ENCODE measurements at regions not wholly inside any gene's neighbourhood (a gene's known extent, or its start where the extent isn't known, plus 50 kb on each side); places are given as distances from the start of the nearest gene placed in this dataset.

DNA sequence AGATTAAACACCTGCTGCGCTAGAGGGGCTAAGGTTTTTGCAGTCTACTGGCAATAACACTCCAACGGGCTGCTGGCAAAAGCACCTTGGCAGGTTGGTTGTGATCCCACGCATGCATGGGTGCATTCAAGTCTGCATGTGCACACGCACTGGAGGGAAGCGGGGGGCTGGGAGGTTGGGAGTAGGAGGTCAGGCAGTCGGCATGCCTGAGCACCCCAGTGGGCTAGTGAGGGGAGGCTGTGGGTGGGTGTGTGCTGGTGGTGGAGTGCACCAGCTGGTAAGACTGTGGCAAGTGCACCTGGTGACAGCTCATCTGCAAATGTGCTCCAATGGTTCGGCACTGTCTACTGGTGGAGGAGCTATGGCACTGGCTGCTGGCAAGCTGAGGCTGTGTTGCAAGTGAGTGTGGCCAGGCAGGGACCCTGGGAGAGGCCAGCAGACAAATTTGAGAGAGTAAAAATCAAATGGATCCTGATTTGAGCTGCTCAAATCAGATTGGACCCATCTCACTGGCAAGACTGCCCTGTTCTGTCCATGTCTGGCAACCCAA, 460.6 kb upstream of the DSEL start:
- no peaks in the 10 kb centered on the region for H3K4me1 Mint-ChIP-seq
- no peak for DNase-seq
- no peaks in the 10 kb centered on the region for H3K9me3 Mint-ChIP-seq
- no peaks in the 10 kb centered on the region for H3K36me3 Mint-ChIP-seq
- no peak overlapping the region for H3K4me3 Mint-ChIP-seq
- H3K27me3 Mint-ChIP-seq = no peaks in the 10 kb centered on the region
- no peak overlapping the region for H3K27ac Mint-ChIP-seq

DNA sequence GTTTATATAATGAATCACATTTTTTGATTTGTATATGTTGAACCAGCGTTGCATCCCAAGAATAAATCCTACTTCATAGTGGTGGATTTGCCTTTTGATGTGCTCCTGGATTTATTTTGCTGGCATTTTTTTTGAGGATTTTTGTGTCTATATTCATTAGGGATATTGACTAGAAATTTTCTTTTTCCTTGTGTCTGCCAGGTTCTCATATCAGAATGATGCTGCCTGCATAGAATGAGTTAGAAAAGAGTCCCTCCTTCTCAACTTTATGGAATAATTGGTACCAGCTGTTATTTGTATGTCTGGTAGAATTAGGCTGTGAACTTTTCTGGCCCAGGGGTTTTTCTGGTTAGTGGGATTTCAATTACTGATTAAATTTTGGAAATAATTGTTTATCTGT, 457.4 kb upstream of the DSEL start:
- H3K27me3 Mint-ChIP-seq = no peaks in the 10 kb centered on the region
- no peak overlapping the region for H3K4me3 Mint-ChIP-seq
- no peaks in the 10 kb centered on the region for H3K36me3 Mint-ChIP-seq
- H3K9me3 Mint-ChIP-seq = no peaks in the 10 kb centered on the region
- no peaks in the 10 kb centered on the region for H3K4me1 Mint-ChIP-seq
- no peak for DNase-seq
- H3K27ac Mint-ChIP-seq = no peak overlapping the region

DNA sequence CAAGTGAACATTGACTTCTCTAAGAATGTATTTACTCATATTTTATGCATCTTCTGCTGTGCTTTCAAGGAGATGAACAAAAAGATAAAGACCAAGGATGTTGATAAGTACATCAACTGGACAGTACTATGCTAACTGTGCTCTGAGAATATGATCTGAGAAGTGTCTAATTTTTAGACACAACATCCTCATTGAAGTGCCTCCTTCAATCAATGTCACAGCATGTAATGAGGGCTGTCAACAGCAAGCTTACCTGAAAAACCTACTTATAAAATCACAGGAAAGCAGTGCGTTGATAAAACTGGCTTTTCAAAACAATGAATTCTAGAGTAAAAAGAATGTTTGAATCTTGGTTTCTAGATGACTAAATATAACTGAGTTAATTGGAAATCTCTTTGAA, 452.9 kb upstream of the DSEL start:
- no peak for DNase-seq
- no peak overlapping the region for H3K27ac Mint-ChIP-seq
- H3K4me1 Mint-ChIP-seq = no peaks in the 10 kb centered on the region
- no peaks in the 10 kb centered on the region for H3K36me3 Mint-ChIP-seq
- no peak overlapping the region for H3K4me3 Mint-ChIP-seq
- no peaks in the 10 kb centered on the region for H3K9me3 Mint-ChIP-seq
- no peaks in the 10 kb centered on the region for H3K27me3 Mint-ChIP-seq

DNA sequence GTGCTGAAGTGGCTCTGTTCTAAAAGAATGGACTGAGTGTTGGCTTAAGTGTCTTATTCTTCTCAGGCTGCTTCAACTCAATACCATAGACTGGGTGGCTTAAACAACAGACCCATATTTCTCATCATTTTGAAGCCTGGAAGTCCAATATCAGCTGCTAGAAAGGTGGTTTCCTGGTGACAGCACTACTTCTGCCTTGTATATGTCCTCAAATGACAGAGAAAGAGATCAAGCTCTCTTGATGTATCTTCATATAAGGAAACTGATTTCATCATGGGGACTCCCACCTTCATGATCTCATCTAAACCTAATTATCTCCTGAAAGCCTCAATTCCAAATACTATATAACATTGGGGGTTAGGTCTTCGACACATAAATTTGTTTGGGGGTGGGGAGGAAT, 449.7 kb upstream of the DSEL start:
- DNase-seq = no peak
- no peaks in the 10 kb centered on the region for H3K27me3 Mint-ChIP-seq
- no peaks in the 10 kb centered on the region for H3K9me3 Mint-ChIP-seq
- no peak overlapping the region for H3K27ac Mint-ChIP-seq
- H3K36me3 Mint-ChIP-seq = no peaks in the 10 kb centered on the region
- no peak overlapping the region for H3K4me3 Mint-ChIP-seq
- no peaks in the 10 kb centered on the region for H3K4me1 Mint-ChIP-seq

DNA sequence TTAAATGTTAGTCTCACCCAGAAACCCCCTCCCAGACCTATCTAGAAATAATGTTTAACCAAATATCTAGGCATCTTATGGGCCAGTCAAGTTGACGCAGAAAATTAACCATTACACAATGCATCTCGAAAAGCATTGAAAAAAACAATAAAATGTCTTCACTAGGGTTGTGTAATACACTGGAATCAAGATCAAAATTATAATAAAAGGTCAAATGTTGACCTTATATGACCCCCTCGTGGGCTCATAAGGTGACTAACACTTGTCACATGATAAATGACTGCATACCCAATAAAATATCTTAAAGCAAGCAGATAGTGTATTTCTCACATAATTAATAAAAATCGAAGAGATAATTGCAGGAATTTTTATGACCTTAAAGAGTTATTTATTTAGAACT, 447.9 kb upstream of the DSEL start:
- Mint-ChIP-seq H3K4me1 (no peaks in the 10 kb centered on the region), H3K36me3 (no peaks in the 10 kb centered on the region), H3K4me3 (no peak overlapping the region), H3K27ac (no peak overlapping the region), H3K27me3 (no peaks in the 10 kb centered on the region), H3K9me3 (no peaks in the 10 kb centered on the region)
- DNase-seq = no peak

DNA sequence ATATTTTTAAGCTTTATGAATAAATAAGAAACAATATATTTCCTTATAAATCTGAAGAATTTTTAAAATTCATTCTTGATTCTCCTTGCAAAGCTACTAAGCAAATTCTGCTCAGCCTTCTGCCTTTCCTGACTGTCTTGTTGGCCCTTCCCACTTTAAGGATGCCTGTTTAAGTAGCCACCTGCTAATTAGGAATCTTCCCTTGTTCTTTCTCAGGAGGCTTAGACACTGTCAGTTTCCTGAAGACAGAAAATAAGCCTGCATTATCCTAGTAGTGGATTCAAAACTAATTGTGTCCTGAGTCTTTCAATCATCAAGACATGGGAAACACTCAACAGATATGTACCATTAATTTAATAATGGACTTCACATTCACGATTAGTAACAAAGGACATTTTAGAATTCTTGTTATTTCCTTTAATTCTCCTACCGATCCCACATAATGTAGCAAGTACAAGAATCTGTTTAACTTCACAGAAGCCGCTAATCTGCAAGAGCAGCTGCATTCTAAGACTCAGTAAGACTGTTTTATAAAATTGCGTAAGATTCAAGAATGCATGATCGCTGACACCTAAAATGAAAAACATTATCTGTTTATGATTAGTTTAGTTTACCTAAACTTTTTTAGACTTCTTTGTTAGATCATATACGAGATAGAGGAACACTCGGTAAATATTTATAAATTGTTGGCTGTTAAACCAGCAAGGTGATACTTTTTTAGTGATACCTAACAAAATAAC, 445.4 kb upstream of the DSEL start:
- Mint-ChIP-seq H3K27me3 (no peaks in the 10 kb centered on the region), H3K27ac (no peak overlapping the region), H3K36me3 (no peaks in the 10 kb centered on the region), H3K4me3 (no peak overlapping the region), H3K9me3 (no peaks in the 10 kb centered on the region), H3K4me1 (no peaks in the 10 kb centered on the region)
- DNase-seq = no peak

DNA sequence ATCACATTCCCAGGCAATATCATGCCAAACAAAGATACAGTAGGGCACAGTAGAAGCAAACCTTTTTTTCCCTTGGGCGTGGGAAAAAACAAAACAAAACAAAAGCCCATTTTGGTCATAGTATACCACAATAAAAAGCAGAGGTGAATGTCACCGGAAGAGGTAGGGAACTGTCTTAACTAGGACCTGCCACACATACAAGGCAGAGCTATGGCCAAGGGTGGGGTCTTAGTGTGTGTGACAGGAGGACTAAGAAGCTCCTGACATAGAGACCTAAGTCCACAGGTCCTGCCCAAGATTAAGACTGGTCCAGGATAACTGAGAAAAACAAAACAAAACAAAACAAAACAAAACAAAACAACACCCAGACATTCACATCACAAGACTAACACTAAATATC, 441.2 kb upstream of the DSEL start:
- Mint-ChIP-seq H3K27me3 (peaks cover 7% of the 10 kb centered on the region), H3K27ac (no peak overlapping the region), H3K36me3 (no peaks in the 10 kb centered on the region), H3K4me3 (no peak overlapping the region), H3K9me3 (no peaks in the 10 kb centered on the region), H3K4me1 (no peaks in the 10 kb centered on the region)
- DNase-seq = no peak

DNA sequence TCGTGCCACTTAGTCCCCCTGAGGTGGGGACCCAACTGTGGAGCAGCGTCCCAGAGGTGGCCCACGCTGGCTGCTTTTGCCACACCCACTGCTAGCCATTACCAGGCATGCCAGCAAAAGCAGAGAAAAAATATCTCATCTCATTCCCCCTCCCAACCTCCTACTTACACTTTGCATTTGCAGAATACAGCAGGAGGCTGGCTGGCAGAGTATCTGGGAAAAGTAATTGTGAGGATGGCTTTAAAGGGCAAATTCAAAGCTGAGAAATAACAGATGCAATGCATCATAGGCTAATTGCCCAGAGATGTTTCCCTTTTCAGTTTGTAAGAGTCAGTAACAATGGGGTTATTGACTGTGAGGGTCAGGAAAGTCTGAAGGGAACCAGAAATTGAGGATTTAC, 438.1 kb upstream of the DSEL start:
- Mint-ChIP-seq H3K4me1 (no peaks in the 10 kb centered on the region), H3K4me3 (no peak overlapping the region), H3K27me3 (peaks cover 11% of the 10 kb centered on the region)

DNA sequence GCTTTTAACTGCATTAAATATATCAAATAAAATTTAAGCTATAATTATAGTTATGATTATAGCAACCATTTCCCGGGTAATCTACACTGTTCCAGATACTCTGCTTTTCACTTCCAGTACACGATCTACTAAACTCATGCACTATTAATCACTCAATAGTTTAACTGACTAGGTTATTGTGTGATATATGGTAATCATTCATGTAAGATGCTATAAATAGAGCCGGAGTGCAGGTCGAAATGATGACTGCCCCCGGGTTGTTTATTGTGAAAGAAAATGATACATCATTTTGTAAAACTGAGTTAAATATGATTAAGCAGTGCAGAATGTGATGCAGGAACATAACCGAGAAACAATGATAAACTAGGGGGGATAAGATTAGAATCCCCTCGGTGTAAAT, 434.6 kb upstream of the DSEL start:
- Mint-ChIP-seq H3K4me1 (no peaks in the 10 kb centered on the region), H3K9me3 (no peaks in the 10 kb centered on the region), H3K27ac (no peak overlapping the region), H3K36me3 (no peaks in the 10 kb centered on the region), H3K27me3 (peaks cover 11% of the 10 kb centered on the region), H3K4me3 (no peak overlapping the region)
- DNase-seq = no peak

More for the DNA sequence above, 438.1 kb upstream of the DSEL start:
- DNase-seq = no peak
- H3K27ac Mint-ChIP-seq = no peak overlapping the region
- H3K36me3 Mint-ChIP-seq = no peaks in the 10 kb centered on the region
- no peaks in the 10 kb centered on the region for H3K9me3 Mint-ChIP-seq

DNA sequence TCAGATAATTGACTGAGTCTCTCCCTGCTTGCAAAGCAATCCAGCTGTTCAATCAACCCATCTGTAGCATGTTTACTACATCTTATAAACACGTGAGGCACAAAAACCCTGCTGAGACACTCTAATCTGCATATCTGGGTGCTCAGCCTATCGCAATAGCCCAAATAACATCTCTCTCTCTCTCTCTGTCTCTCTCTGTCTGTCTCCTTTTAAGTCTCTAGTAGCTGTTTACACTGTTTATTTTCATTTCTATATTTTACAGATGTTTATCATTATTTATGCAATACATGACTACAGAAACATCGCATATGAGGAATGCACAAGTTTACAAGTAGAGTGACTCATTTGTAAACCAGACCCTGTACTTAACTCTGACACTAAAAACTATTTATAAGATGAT, 422.1 kb upstream of the DSEL start:
- Mint-ChIP-seq H3K27me3 (peaks cover 11% of the 10 kb centered on the region), H3K4me1 (no peaks in the 10 kb centered on the region), H3K36me3 (no peaks in the 10 kb centered on the region), H3K4me3 (no peak overlapping the region), H3K27ac (no peak overlapping the region), H3K9me3 (no peaks in the 10 kb centered on the region)
- no peak for DNase-seq

DNA sequence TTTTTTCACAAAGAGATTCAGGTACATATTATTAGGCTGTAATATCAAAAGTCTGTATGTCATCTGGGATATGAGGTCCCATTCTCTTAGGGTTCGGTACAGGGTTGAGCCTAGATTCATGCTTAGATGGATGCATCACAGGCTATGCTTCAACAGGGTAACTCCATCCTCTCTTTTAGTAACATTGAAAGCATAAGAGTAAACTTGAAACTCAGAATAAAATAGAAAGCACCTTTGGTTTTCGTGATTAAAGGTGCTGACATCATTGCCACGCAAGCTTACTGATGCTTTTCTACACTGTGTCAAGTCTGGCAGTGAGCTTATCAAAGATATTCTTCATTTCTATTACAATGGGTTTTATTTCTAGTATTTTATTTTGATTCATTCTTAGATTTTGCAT, 419.1 kb upstream of the DSEL start:
- H3K4me3 Mint-ChIP-seq = no peak overlapping the region
- no peak for DNase-seq
- no peaks in the 10 kb centered on the region for H3K36me3 Mint-ChIP-seq
- no peaks in the 10 kb centered on the region for H3K9me3 Mint-ChIP-seq
- H3K27ac Mint-ChIP-seq = no peak overlapping the region
- peaks cover 5% of the 10 kb centered on the region for H3K27me3 Mint-ChIP-seq
- H3K4me1 Mint-ChIP-seq = no peaks in the 10 kb centered on the region

DNA sequence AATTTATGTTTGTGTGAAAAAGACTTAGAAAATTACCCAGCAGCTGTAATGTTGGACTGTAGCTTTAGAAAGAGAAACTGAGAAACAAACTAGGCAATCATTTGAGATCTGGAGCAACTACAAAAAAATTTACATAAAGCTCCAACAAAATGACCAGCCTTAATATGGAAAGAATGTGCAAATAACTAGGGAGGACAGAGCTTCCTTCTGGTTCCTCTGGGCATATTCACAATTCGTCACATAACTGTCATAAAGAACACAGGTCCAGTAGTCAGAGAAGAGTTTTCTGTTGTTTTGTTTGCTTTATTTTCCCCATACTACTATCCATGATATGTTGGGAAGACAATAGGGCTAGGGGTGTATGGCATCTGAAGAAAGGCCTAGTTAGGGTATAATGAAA, 416.8 kb upstream of the DSEL start:
- H3K36me3 Mint-ChIP-seq = no peaks in the 10 kb centered on the region
- H3K27ac Mint-ChIP-seq = no peak overlapping the region
- no peaks in the 10 kb centered on the region for H3K9me3 Mint-ChIP-seq
- no peak overlapping the region for H3K4me3 Mint-ChIP-seq
- peaks cover 5% of the 10 kb centered on the region for H3K27me3 Mint-ChIP-seq
- DNase-seq = no peak
- H3K4me1 Mint-ChIP-seq = no peaks in the 10 kb centered on the region

DNA sequence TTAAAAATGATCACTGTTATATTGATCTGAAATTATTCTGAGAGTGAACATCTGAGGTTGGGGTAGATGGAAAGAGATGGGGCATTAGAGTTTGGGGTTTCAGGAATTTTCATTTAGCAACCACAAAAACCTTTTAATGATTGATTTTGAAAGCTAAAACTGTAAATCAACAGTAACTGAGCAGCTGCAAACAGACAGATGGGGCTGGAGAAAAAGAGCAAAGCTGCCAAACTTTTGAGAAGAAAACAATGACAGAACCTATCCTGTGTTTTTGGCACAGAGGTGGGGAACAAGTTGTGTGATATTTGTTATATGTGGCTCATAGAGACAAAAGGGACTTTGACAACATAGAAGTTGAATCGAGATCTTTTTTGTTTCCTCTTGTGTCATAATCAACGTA, 415.8 kb upstream of the DSEL start:
- no peaks in the 10 kb centered on the region for H3K9me3 Mint-ChIP-seq
- H3K27me3 Mint-ChIP-seq = peaks cover 5% of the 10 kb centered on the region
- no peaks in the 10 kb centered on the region for H3K36me3 Mint-ChIP-seq

DNA sequence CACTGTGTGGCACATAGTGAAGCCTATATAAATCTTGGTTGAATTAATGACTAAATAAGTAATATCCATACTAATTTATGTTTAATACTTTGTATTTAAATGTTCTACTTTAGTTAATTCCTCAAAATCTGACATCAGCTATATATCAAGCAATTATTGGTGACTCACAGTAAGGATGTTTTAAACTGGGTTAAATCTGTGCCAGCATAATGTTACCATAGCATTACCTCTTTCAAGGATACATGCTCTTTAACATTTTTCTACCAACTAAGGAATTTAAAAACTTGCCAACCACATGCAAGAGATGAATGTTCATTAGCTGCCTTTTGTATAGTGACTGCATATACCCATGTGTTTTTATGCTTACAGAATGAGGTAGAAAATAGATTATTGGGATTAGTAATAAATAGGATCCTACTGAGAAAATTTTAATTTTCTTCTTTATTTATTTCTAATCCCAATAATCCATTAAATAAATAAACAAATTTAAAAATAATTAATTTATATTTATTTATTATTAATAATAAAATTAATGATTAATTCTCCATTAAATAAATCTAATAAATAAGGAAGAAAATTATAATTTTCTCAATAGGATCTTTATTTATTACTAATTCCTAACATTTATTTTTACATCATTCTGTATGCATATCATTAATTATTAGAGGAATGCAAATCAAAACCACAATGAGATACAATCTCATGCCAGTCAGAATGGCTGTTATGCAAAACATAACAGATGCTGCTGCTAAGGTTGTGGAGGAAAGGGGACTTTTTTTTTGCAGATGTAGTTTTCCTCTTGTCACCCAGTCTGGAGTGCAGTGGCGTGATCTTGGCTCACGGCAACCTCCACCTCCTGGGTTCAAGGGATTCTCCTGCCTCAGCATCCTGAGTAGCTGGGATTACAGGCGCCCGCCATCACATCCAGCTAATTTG, 410.7 kb upstream of the DSEL start:
- H3K27ac Mint-ChIP-seq = no peak overlapping the region
- H3K4me1 Mint-ChIP-seq = no peaks in the 10 kb centered on the region
- no peaks in the 10 kb centered on the region for H3K9me3 Mint-ChIP-seq
- H3K4me3 Mint-ChIP-seq = no peak overlapping the region
- DNase-seq = no peak
- no peaks in the 10 kb centered on the region for H3K36me3 Mint-ChIP-seq
- H3K27me3 Mint-ChIP-seq = no peaks in the 10 kb centered on the region

More for the DNA sequence above, 415.8 kb upstream of the DSEL start:
- H3K4me1 Mint-ChIP-seq = no peaks in the 10 kb centered on the region
- H3K27ac Mint-ChIP-seq = no peak overlapping the region
- H3K4me3 Mint-ChIP-seq = no peak overlapping the region
- no peak for DNase-seq

DNA sequence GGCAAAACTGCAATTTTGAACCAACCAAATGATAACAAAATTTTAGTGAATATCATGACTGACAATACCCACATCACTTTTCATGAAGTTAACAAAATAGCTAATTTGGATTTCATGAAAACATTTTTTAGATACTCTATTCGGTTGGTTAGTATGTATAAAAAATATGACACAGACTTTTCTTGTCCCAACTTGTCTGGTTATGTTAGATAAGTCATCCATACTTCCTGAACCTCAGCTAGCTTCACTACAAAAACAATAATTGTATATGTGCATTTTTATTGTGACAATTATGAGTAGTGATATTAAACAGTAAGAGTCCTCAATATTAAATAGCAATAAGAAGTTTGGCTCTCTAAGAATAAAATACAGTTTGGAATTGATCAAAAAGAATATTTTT, 408.1 kb upstream of the DSEL start:
- no peaks in the 10 kb centered on the region for H3K36me3 Mint-ChIP-seq
- H3K4me1 Mint-ChIP-seq = no peaks in the 10 kb centered on the region
- no peaks in the 10 kb centered on the region for H3K27me3 Mint-ChIP-seq
- no peak overlapping the region for H3K27ac Mint-ChIP-seq
- peaks cover 1% of the 10 kb centered on the region for H3K9me3 Mint-ChIP-seq
- DNase-seq = no peak
- H3K4me3 Mint-ChIP-seq = no peak overlapping the region
